PC-3 (cell line): ENCODE measurements at regions not wholly inside any gene's neighbourhood (a gene's known extent, or its start where the extent isn't known, plus 50 kb on each side); places are given as distances from the start of the nearest gene placed in this dataset.
A peak's percentile ranks its signal among the peaks of the same experiment; 100 is the strongest.

Source experiments
- ATAC-seq: fragments of 200-7000 bp; cut with Tn5 transposase; 2 replicates; pipeline ENCODE4 v1.9.1; 2020; ENCODE audit warnings: mild to moderate bottlenecking, moderate library complexity
- BruUV-seq: library from RNA; stranded (reverse); fragments of 400-500 nt; replicated peaks from 2 replicates; lab custom pipeline; 2021; lab: Mats Ljungman, UMichigan
- CTCF ChIA-PET: fragments of 300-600 bp; sonication (Branson Sonifier 250); formaldehyde crosslinking; loops from one replicate; lab custom pipeline; 2022; ENCODE audit warnings: antibody characterized with exemption; lab: Charles Lee
- POLR2A ChIA-PET: fragments of 300-600 bp; sonication (Branson Sonifier 250); formaldehyde crosslinking; loops from one replicate; lab custom pipeline; 2022; ENCODE audit warnings: antibody characterized with exemption; ENCODE audit not compliant: unreplicated experiment; lab: Charles Lee
- DNase-seq: peaks from one replicate; pipeline ENCODE4 v3.0.0-alpha.2; 2015
- H2AFZ ChIP-seq: fragments of 300-600 bp; sonication (generic); 2 replicates; pipeline ENCODE4 v1.6.0; 2016; ENCODE audit warnings: antibody characterized with exemption, low read length
- H3F3A ChIP-seq: fragments of 300-600 bp; sonication (generic); one replicate; pipeline ENCODE4 v1.6.0; 2017; ENCODE audit warnings: antibody characterized with exemption, low read length, control low read depth, mild to moderate bottlenecking; ENCODE audit not compliant: unreplicated experiment
- H3K27ac ChIP-seq: fragments of 300-600 bp; sonication (generic); 2 replicates; pipeline ENCODE4 v1.5.1; 2016; ENCODE audit warnings: mild to moderate bottlenecking, low read length
- H3K27me3 ChIP-seq: fragments of 300-600 bp; sonication (generic); 2 replicates; pipeline ENCODE4 v1.6.1; 2016; ENCODE audit warnings: low read length, mixed read lengths
- H3K36me3 ChIP-seq: fragments of 300-600 bp; sonication (generic); 2 replicates; pipeline ENCODE4 v1.6.1; 2016; ENCODE audit warnings: low read depth, mixed run types, low read length, mixed read lengths
- H3K4me1 ChIP-seq: fragments of 300-600 bp; sonication (generic); 2 replicates; pipeline ENCODE4 v1.5.1; 2016; ENCODE audit warnings: low read length; ENCODE audit not compliant: insufficient read depth
- H3K4me2 ChIP-seq: fragments of 300-600 bp; sonication (generic); 2 replicates; pipeline ENCODE4 v1.6.0; 2016; ENCODE audit warnings: low read length
- H3K4me3 ChIP-seq: fragments of 300-600 bp; sonication (generic); 2 replicates; pipeline ENCODE4 v1.5.1; 2016; ENCODE audit warnings: mild to moderate bottlenecking, low read length, mixed read lengths
- H3K79me2 ChIP-seq: fragments of 300-600 bp; sonication (generic); 2 replicates; pipeline ENCODE4 v1.6.1; 2017; ENCODE audit warnings: low read length, mixed read lengths
- H3K9ac ChIP-seq: fragments of 300-600 bp; sonication (generic); 2 replicates; pipeline ENCODE4 v1.6.0; 2016; ENCODE audit warnings: mild to moderate bottlenecking, low read length
- H3K9me2 ChIP-seq: fragments of 300-600 bp; sonication (generic); replicated peaks from 2 replicates; pipeline ENCODE4 v1.6.1; 2016; ENCODE audit warnings: mixed run types, low read length, mixed read lengths
- H3K9me3 ChIP-seq: fragments of 300-600 bp; sonication (generic); 2 replicates; pipeline ENCODE4 v1.6.1; 2016; ENCODE audit warnings: low read length, mixed read lengths
- H4K20me1 ChIP-seq: fragments of 300-600 bp; sonication (generic); 2 replicates; pipeline ENCODE4 v1.6.1; 2016; ENCODE audit warnings: low read length, mixed read lengths
- CTCF ChIP-seq: fragments of 300-600 bp; sonication (generic); conservative IDR thresholded peaks from 2 replicates; pipeline ENCODE4 v1.5.1; 2017; ENCODE audit warnings: antibody characterized with exemption, low read depth, mild to moderate bottlenecking, low read length
- EZH2 ChIP-seq: fragments of 300-600 bp; sonication (generic); IDR thresholded peaks from one replicate; pipeline ENCODE4 v1.6.1; 2017; ENCODE audit warnings: antibody characterized with exemption, mild to moderate bottlenecking, low read length; ENCODE audit not compliant: unreplicated experiment
- EZH2phosphoT487 ChIP-seq: fragments of 300-600 bp; sonication (generic); IDR thresholded peaks from 2 replicates; pipeline ENCODE4 v1.6.1; 2018; ENCODE audit warnings: mild to moderate bottlenecking, antibody characterized with exemption, low read length, borderline replicate concordance
- intact Hi-C: fragments of 100-400 bp; cut with micrococcal nuclease; formaldehyde crosslinking; loops from 2 replicates; pipeline ENCODE4 v1.9.0; 2023

- H3K4me1 ChIP-seq, result peaks cover 10% of the 10 kb centered on the region
- H3K9me3 ChIP-seq, result no peaks in the 10 kb centered on the region
- no peak overlapping the region for H3K27ac ChIP-seq
- CTCF ChIA-PET, result interaction anchor here (0.6 kb wide), 1 partner anchor 88 kb away, joined by 3 read pairs; no protein-coding TSS in a partner anchor
- peak overlapping the region; percentile 73; the same call in 1 of the 2 replicates for H2AFZ ChIP-seq
- no peaks in the 10 kb centered on the region for H4K20me1 ChIP-seq
- intact Hi-C loops, result loop anchor here (10.0 kb wide), 3 partner anchors 120 to 350 kb away; no protein-coding TSS in a partner anchor
- H3K4me3 ChIP-seq, result peak overlapping the region; percentile 77; the same call in 1 of the 2 replicates
- peaks cover 4% of the 10 kb centered on the region for H3F3A ChIP-seq
- no peak overlapping the region for H3K9ac ChIP-seq
- POLR2A ChIA-PET, result no interaction called here
- no peaks in the 10 kb centered on the region for H3K9me2 ChIP-seq
- no peaks in the 10 kb centered on the region for H3K36me3 ChIP-seq
- DNase-seq (no peak), ATAC-seq (no peak)
- H3K79me2 ChIP-seq, result no peaks in the 10 kb centered on the region
- H3K4me2 ChIP-seq, result peak overlapping the region; percentile 83
- TF ChIP-seq EZH2, result no peak
- BruUV-seq, result no TSS peak
- peaks cover 36% of the 10 kb centered on the region for H3K27me3 ChIP-seq
Measured at GRCh38 chr18:26654616-26655524, 106.5 kb upstream of the KCTD1 start.

GRCh38 chr18:26653943-26654615 lies 105.7 kb upstream of the KCTD1 start:
- no peak overlapping the region for H3K27ac ChIP-seq

More at GRCh38 chr18:26653943-26654615, 105.7 kb upstream of the KCTD1 start:
- no peak for TF ChIP-seq EZH2phosphoT487
- no peak for TF ChIP-seq EZH2
- no peak; the same call in 1 of the 2 replicates for TF ChIP-seq CTCF
- H3K36me3 ChIP-seq, result no peaks in the 10 kb centered on the region
- H3K9me2 ChIP-seq, result no peaks in the 10 kb centered on the region
- no peaks in the 10 kb centered on the region for H4K20me1 ChIP-seq
- H2AFZ ChIP-seq, result no peak overlapping the region
- POLR2A ChIA-PET, result no interaction called here
- H3K4me3 ChIP-seq, result no peak overlapping the region
- no peaks in the 10 kb centered on the region for H3K79me2 ChIP-seq
- DNase-seq (no peak), ATAC-seq (no peak)
- peaks cover 10% of the 10 kb centered on the region for H3K4me1 ChIP-seq
- no peak overlapping the region for H3K4me2 ChIP-seq
- no TSS peak for BruUV-seq
- CTCF ChIA-PET, result interaction anchor here (0.6 kb wide), 2 partner anchors 54 to 89 kb away, joined by 3 read pairs; no protein-coding TSS in a partner anchor
- H3K9me3 ChIP-seq, result no peaks in the 10 kb centered on the region
- H3F3A ChIP-seq, result peaks cover 4% of the 10 kb centered on the region
- peaks cover 28% of the 10 kb centered on the region for H3K27me3 ChIP-seq
- intact Hi-C loops, result loop anchor here (10.0 kb wide), 3 partner anchors 121 to 351 kb away; no protein-coding TSS in a partner anchor
- H3K9ac ChIP-seq, result no peak overlapping the region
